Skeletal muscle cell (primary cell): ENCODE measurements at regions not wholly inside any gene's neighbourhood (a gene's known extent, or its start where the extent isn't known, plus 50 kb on each side); places are given as distances from the start of the nearest gene placed in this dataset.

Experiments
- DNase-seq: peaks from one replicate; pipeline ENCODE4 v3.0.0-alpha.2; 2010; ENCODE audit warnings: low read depth
- H3K4me3 ChIP-seq: 2 replicates; pipeline ENCODE4 v1.5.1; 2011; ENCODE audit warnings: low read depth, mild to moderate bottlenecking, control low read depth, low read length, moderate library complexity

- H3K4me3 ChIP-seq: no peak overlapping the region
- DNase-seq: no peak
These were observed 687.2 kb downstream of the TBC1D22A start for GRCh38 chr22:47449508-47450270.

DNA sequence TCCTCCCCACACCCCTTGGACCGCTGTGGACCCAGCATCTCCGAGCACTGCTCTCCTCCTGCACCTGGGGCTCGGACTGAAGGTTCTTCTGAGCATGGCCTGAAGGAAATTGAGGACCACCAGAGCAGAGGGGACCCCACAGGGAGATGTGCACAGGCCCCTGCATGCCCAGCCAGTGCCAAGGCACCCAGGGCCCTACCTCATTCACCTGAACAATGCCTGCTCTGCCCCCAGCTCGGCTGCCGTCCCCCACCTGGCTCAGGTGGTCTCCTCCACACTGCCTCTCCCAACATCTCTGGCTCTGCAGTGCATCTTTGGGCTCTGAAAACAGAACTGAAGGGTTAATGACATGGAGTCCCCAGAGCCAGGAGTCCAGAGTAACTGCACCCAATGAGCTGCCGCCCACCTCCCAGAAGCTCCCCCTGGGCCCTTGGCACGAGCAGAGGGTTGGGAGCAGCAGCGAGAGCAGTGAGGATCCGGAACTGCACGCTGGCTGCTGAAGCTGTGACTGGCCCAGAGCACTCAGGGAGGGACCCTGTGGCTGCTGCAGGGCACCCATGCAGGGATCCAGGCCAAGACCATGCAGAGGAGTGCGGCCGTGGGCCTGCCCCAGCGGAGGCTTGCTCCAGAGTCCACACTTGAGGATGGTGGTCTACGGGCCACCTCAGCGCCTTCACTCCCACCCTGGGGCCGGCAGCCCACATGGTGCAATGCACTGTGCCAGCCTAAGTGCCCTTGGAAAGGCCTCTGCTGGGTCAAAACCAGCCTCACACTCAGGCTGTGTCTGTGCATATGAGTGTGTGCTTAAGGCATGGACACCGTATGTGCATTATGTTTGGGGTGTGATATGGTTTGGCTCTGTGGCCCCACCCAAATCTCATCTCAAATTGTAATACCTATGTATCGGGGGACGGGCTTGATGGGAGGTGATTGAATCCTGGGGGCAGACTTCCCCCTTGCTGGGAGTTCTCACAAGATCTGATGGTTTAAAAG lies 686.1 kb downstream of the TBC1D22A start:
- no peak for DNase-seq
- H3K4me3 ChIP-seq: no peak overlapping the region

DNA sequence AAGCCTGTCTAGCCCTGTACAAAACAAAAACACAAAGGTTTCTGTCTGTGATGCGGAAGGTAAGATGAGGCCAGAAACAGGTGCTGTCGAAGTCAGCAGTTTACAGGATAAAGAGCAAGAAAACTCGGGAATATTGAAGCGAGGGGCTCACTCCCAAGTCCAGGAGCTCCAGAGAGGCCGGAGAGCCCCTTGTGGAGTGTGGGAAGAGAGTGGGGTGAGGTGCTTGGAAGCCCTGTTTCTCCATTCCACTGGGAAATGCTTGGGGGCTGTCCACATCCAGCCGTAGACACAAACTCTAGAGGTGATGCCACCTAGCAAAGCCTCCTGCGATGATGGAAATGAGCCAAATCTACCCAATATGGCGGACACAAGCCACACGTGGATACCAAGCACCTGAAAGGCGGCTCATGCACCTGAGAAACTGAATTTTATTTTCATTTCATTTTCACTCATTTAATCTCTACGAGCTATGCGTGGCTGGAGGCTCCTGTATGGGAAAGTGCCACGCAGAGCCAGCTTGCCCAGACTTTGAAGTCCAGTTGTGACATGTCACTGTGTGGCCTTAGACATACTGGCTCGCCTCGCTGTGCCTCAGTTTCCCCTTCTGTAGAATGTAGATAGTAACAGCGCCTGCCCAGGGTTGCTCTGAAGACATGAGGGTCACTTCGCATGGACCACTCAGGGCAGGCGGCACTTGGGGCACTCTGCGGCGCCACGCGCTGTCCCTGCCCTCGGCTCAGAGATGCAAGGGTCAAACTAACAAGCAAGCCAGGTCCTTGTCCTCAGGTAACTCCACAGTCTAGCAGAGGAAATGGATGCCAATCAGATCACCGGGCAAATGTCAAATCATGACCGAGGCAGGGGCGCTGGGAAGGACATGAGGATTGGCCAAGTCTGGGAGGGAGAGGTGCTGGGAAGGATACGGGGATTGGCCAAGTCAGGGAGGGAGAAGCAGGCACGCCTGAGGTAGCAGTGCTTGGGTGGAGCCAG lies 684.7 kb downstream of the TBC1D22A start:
- no peak overlapping the region for H3K4me3 ChIP-seq
- DNase-seq: no peak

- no peak for DNase-seq
- H3K4me3 ChIP-seq: no peak overlapping the region
These were observed 683.9 kb downstream of the TBC1D22A start for GRCh38 chr22:47446331-47446730.

- DNase-seq: no peak
- H3K4me3 ChIP-seq: no peak overlapping the region
These were observed 683.4 kb downstream of the TBC1D22A start for GRCh38 chr22:47445716-47446290.

- no peak for DNase-seq
- H3K4me3 ChIP-seq: no peak overlapping the region
These were observed 682.8 kb downstream of the TBC1D22A start for GRCh38 chr22:47445212-47445611.

DNA sequence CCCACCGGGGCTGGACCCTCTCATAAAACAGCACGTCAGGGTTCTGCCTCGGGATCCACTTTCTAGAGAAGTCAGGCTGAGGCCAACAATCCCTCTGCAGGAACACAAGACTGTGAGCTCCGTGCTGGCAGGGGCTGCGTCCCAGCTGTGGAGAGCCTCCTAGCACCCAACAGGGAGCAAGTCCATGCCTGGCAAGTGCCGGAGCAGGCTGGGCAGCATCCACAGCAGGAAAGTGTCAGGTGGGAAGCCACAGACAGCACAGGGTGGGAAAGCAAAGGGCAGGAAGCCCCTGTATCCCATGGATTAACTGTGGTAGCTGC lies 682.3 kb downstream of the TBC1D22A start:
- no peak for DNase-seq
- no peak overlapping the region for H3K4me3 ChIP-seq

DNA sequence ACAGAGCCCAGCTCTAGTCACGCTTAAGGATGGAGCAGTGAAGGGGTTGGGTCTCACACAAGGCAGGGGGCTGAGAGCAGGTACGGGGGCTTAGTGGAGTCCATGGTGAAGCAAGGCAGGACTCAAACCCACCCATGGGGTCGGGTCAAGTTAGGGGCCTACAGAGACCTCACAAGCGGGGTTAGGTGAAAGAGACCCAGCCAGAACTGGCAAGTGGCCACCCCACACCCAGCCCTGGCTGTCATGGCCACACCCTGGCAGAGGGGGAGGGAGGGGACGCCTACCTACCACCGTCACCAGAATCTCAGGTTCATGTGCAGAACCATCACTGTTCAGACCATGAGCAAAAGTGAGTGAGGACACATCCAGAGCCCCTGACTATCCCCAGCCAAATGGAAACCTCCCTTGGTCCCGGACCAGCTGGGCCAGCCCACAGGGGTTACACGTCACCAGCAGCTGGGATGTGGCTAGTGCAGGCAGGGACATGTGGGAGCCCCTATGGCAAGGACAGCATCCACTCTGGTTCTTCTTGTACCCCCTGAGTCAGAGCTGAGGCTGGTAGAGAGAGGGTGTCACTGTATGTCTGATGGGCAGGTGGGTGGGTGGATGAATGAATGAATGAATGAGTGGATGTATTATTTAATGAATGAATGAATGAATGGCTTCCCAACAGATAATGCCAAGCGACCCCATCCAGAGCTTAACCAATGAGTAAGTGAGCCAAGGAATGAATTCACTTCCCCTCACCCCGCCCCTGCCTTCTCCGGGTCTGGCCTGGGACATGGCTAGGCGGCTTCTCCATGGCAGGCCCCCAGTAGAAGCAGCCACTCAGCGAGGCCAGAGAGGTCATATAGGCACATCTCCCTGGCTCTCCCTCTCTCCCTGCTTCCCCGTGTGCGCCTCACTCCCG lies 681.6 kb downstream of the TBC1D22A start:
- H3K4me3 ChIP-seq: no peak overlapping the region
- no peak for DNase-seq

- no peak overlapping the region for H3K4me3 ChIP-seq
- DNase-seq: no peak
These were observed 680.4 kb downstream of the TBC1D22A start for GRCh38 chr22:47442821-47443220.

DNA sequence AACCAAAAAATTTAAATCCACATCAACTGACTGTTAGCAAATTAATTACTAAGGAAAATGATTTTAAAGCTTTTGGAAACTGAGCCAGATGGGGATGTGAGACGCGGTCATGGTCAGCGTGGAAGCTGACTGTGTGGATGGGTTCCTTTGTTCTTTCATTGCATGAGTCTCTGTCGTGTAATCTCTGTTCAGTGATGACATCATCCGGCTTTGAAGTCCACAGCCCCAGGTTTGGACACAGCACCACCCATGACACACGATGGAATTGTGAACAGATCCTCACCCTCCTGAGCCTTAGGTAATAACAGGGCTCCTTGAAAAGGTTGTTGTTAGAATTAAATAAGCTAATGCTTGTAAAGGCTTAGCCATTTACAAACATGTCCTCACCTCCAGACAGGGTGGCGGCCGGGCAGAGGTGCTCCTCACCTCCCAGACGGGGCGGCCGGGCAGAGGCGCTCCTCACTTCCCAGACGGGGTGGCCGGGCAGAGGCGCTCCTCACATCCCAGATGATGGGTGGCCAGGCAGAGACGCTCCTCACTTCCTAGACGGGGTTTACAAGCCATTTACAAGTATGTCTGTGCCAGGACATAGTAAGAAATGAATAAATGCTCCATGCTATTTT lies 677.3 kb downstream of the TBC1D22A start:
- H3K4me3 ChIP-seq: no peak overlapping the region
- DNase-seq: no peak

- no peak for DNase-seq
- H3K4me3 ChIP-seq: no peak overlapping the region
These were observed 675.2 kb downstream of the TBC1D22A start for GRCh38 chr22:47437636-47438035.

DNA sequence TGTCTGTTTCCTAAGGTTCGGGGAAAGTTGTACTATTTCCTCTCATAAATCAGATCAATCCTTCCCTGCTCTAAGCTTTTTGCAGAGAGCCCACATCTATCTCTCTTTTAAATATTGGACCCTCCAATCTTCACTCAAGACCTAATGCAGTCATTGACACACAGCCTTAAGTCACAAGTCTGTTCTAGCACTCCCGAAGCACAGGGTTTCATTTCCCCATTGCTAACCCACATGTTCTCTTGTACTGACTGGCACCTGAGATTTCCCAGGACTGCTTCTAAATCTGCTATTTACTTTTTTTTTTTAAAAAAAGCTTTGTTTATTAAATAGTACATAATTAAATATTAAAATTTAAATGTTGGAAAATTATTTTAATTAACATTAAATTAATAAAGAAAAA lies 674.7 kb downstream of the TBC1D22A start:
- H3K4me3 ChIP-seq: no peak overlapping the region

GRCh38 chr22:47435826-47436225 lies 673.4 kb downstream of the TBC1D22A start:
- no peak overlapping the region for H3K4me3 ChIP-seq
- DNase-seq: no peak

More for the DNA sequence above, 674.7 kb downstream of the TBC1D22A start:
- no peak for DNase-seq

DNA sequence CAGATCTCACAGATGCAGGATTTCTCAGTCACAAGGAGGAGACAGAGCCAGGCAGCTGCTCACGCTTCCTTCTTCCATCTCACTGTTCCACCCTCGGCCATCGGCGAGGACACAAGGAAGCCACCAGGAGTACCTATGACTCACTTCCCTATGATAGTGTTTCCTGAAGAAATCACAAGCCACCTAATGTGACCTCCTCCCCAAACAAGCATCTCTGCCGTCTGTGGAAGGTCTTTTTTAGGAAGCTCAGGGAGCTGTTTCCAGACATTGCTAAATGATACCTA lies 672.7 kb downstream of the TBC1D22A start:
- no peak for DNase-seq
- no peak overlapping the region for H3K4me3 ChIP-seq

DNA sequence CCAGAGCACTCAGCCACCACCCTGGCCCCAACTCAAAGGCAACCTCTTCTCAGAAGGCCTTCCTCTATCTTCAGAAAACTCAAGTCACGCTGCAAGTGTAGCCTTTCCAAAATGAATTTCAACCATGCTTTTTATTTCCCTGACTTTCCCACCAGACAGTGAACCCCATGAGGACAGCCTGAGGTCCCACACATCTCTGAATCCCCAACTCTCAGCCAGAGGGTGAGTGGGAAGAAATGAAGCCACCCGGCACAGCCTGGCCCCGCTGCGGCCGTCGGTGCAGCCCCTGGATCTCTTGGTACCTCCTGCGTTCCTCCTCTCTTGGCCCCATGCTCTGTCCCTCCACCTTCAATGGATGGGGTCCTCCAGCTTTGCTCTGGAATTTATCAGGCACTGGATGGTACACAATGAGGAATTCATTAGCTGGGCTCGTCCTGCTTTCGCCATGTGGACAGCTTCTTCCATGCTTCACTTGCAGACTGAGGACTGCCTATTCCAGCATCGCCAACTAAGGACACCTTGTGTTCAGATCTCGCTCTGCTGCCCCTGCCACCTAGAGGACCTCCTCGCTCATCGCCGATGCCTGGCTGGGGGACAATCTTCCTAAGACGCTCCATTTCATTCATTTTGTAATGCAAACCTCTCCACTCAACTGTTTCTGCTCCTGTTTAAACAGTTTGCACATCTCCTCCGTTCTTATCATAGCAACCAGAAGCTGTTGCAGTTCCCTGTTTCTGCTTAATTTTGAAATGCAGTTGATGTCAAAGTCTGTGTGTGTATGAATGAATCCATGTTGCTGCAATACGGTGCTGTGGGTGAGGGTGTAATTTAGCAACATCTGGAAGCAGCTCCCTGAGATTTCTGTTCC lies 672.1 kb downstream of the TBC1D22A start:
- no peak overlapping the region for H3K4me3 ChIP-seq

DNA sequence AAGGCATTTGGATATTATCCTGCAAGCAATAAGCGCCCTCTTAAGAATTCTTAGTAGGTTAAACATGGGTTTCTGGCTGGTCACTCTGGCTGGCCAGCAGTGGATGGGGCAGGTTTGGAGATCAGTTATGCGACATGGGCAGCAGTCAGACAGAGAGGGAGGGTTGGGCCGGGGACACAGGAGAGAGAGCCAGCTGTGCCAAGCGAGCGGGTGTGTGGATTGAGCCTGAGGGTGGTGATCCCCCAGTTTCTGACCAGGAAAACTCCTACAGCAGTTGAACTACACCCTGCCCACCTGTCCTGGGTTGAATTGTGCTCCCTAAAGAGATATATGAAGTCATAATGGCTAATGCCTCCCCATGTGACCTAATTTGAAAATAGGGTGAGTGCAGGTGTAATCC lies 671.2 kb downstream of the TBC1D22A start:
- DNase-seq: no peak
- no peak overlapping the region for H3K4me3 ChIP-seq

More for the DNA sequence above, 672.1 kb downstream of the TBC1D22A start:
- no peak for DNase-seq

- no peak overlapping the region for H3K4me3 ChIP-seq
- DNase-seq: no peak
These were observed 670.2 kb downstream of the TBC1D22A start for GRCh38 chr22:47432683-47433082.
